ENCODE measurements at regions not wholly inside any gene's neighbourhood (a gene's known extent, or its start where the extent isn't known, plus 50 kb on each side); places are given as distances from the start of the nearest gene placed in this dataset.

GRCh38 chr2:236636714-236637470 lies 67.3 kb downstream of the ACKR3 start:
- H3K4me1 ChIP-seq: peaks cover 0 to 31% (median 2%) of the 10 kb centered on the region in 4 donors
- peaks cover 0 to 13% (median 4%) of the 10 kb centered on the region in 4 donors for H3K9me3 ChIP-seq
- intact Hi-C loops (cut with DNase I; ENCODE audit: low total_unique reads): no loop called here
- no peaks in the 10 kb centered on the region for H3K27me3 ChIP-seq
- 87 to 97% (median 92%) methylated on average over 17 to 18 of the region's 18 CpGs for WGBS, 5 donors
- H3K4me3 ChIP-seq: no peak overlapping the region
- no peaks in the 10 kb centered on the region for H3K36me3 ChIP-seq
- peak in 1 of 2 donors; percentile 45 for DNase-seq
- TF ChIP-seq CTCF (IDR thresholded peaks at IDR 0.05) (no peak), POLR2AphosphoS5 (IDR thresholded peaks at IDR 0.05) (no peak), EP300 (IDR thresholded peaks at IDR 0.05) (no peak), POLR2A (IDR thresholded peaks at IDR 0.05) (no peak)
- peak overlapping the region in 1 of 5 donors; percentile 46 for H3K27ac ChIP-seq

GRCh38 chr2:236637686-236638569 lies 68.3 kb downstream of the ACKR3 start:
- Histone ChIP-seq H3K27ac (peak overlapping the region in 1 of 5 donors; percentile 46), H3K4me3 (no peak overlapping the region), H3K27me3 (no peaks in the 10 kb centered on the region), H3K9me3 (peaks cover 0 to 16% (median 4%) of the 10 kb centered on the region in 4 donors), H3K4me1 (peaks cover 0 to 32% (median 2%) of the 10 kb centered on the region in 4 donors), H3K36me3 (no peaks in the 10 kb centered on the region)
- intact Hi-C loops (cut with DNase I; ENCODE audit: low total_unique reads): no loop called here
- no peak for TF ChIP-seq EP300 (IDR thresholded peaks at IDR 0.05)
- no peak for TF ChIP-seq POLR2AphosphoS5 (IDR thresholded peaks at IDR 0.05)
- TF ChIP-seq CTCF (IDR thresholded peaks at IDR 0.05): no peak
- TF ChIP-seq POLR2A (IDR thresholded peaks at IDR 0.05): no peak
- no peak for DNase-seq
- 67 to 71% (median 68%) methylated on average over 6 of the region's 6 CpGs for WGBS, 5 donors

- intact Hi-C loops (cut with DNase I; ENCODE audit: low total_unique reads): no loop called here
- H3K27ac ChIP-seq: no peak overlapping the region
- no peak for TF ChIP-seq POLR2AphosphoS5 (IDR thresholded peaks at IDR 0.05)
- TF ChIP-seq POLR2A (IDR thresholded peaks at IDR 0.05): no peak
- no peak for TF ChIP-seq CTCF (IDR thresholded peaks at IDR 0.05)
- TF ChIP-seq EP300 (IDR thresholded peaks at IDR 0.05): no peak
- H3K27me3 ChIP-seq: no peaks in the 10 kb centered on the region
- no peaks in the 10 kb centered on the region for H3K36me3 ChIP-seq
- DNase-seq: peak in 1 of 2 donors; percentile 18
- 59 to 95% (median 71%) methylated on average over 7 of the region's 7 CpGs for WGBS, 5 donors
- H3K9me3 ChIP-seq: peaks cover 0 to 16% (median 4%) of the 10 kb centered on the region in 4 donors
- no peak overlapping the region for H3K4me3 ChIP-seq
- H3K4me1 ChIP-seq: peaks cover 0 to 37% (median 2%) of the 10 kb centered on the region in 4 donors
Observed at GRCh38 chr2:236638707-236639106, 69.1 kb downstream of the ACKR3 start.

GRCh38 chr2:236639461-236640235 lies 70.0 kb downstream of the ACKR3 start:
- no peak for TF ChIP-seq CTCF (IDR thresholded peaks at IDR 0.05)
- no peak for TF ChIP-seq POLR2AphosphoS5 (IDR thresholded peaks at IDR 0.05)
- no peak for TF ChIP-seq POLR2A (IDR thresholded peaks at IDR 0.05)
- no peak for TF ChIP-seq EP300 (IDR thresholded peaks at IDR 0.05)
- Histone ChIP-seq H3K4me1 (peaks cover 0 to 37% (median 2%) of the 10 kb centered on the region in 4 donors), H3K4me3 (no peak overlapping the region), H3K9me3 (peaks cover 0 to 16% (median 4%) of the 10 kb centered on the region in 4 donors), H3K27me3 (no peaks in the 10 kb centered on the region), H3K27ac (peak overlapping the region in 1 of 5 donors; percentile 21), H3K36me3 (no peaks in the 10 kb centered on the region)
- WGBS, 5 donors: 63 to 69% (median 67%) methylated on average over 7 of the region's 7 CpGs
- DNase-seq: no peak
- intact Hi-C loops (cut with DNase I; ENCODE audit: low total_unique reads): no loop called here
